ENCODE measurements at regions not wholly inside any gene's neighbourhood (a gene's known extent, or its start where the extent isn't known, plus 50 kb on each side); places are given as distances from the start of the nearest gene placed in this dataset.

DNA sequence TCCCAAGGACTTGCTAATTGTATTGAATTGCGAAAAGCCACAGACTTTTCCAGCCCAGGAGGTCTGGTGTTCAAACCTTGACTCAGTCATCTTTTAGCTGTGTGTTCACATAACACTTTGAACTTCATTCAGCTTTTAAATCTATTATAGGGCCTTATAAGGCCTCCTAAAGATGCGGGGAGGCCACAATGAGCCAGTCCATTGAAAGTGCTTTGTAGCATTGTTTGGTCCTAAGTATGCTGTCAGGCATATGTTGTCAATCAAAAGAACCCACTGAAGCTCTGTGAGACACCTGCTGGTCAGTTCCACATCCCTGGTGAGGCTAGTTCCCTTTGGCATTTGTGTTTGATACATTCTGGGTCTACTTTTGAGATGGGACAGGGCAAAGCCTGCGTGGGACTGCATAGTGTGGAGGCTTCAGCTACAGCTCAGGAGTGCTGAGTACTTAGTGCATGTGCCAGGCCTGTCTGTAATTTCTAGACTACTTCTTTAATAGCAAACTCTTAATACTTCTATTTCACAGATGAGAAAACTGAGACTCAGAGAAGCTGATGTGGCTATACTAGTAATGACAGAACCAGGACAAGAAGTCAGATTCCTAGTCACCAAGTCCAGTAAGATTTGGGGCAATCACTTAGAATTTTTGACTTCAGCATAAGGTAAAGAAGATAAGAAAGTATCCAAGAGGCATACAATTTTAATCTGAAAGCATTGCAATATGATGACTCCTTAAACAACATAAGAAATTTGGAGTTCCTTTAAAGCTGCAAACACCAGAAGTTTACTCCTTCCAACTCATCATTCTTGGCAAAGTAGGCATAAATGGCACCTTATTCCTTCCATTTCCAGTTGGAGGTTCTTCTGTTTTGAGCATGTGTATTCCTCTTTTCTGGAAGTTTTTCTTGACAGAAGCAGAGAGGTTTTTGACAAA, 213.0 kb downstream of the PDCD6IP start:
- peak; percentile 6 for DNase-seq (ENCODE audit: low spot score)

DNA sequence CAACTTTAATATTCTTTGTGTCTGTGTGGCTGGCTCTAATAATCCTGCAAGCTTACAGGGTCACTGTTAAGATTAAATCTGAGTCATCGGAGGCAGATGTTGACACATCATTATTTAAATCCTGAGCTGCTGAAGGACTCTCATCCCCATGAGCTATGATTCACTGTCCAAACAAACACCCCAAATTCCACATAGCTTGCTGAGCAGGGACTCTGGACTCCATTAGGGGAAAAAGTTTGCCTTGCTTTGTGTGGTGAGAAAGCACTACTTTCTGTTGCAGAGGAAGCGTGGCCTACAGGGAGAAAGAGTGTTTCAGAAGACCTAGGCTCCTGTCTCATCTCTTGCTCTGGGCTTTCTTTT, 213.7 kb downstream of the PDCD6IP start:
- peak; percentile 76 for DNase-seq (ENCODE audit: low spot score)

DNA sequence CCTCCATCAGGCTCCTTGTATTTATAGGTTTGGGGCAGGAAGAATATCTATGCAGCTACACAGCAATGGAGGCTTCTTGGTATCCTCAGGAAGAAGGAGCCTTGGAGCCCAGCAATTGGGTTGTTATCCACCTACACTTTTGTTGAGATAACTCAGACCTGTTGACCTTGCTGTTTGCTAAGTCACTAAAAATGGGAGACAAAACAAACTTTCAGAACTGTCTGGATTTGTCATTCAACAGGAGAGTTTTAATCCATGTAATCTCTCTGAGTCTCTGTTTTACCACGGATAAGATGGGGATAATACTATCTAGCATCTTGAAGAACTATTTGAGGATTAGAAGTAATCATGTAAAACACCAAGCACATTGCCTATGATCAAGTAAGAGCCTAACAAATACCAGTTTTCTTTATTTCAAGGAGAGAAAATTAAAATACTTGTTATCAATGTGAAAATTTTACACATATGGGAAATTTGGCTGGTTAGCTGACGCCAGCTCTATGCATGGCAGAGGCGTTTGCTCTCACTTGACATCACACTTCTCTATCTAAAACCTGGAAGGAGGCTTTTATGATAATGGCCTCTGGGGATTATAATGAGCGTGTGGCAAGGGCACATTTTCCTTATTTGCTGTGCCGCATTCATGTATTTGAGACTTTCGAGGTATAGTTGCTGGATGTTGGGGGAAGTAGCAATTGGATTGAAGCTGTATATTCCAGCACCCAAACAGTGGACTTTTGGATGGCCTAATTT, 215.6 kb downstream of the PDCD6IP start:
- DNase-seq (ENCODE audit: low spot score), result no peak

DNA sequence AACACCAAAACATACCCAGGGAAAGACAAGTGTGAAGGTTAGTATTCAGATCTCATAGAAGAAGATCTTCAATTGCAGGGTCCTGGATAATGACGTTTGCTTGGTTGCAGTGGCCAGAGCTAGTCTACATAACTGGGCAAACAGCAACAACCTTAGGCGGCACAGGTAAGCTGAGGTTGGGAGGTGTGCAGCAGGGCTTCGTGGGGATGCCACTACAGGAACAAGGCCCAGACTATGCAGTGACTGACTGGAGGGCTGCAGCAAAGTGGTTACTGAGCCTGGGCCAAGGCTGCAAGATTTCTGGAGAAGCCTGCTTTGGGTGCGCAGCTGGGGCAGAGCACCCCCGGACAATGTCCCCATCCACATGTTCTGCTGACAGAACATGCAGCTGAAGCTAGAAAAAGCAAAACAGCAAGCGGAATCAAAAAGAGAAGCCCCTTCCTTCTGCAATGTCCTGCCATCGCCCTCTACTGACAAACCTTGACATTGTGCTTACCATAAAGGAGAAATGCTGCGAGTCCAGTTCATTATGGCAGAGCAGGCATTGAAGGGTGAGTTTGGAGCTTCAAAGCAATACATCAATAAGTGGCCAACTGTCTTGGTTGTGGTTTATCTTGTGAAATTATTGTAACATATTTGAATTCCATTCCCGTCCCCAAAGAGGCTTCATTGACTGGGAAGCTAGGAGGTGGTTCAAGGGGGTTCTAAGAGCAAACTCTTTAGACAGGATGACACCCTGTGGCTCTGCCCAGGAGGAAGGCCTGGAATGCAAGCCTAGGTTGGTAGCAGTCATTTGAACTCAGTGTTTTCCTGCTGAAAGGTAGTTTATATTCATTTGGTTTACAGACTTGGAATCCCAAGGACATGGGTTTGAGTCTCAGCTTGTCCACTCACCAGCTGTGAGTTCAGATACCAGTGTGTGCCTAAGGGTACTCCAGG, 217.0 kb downstream of the PDCD6IP start:
- no peak for DNase-seq (ENCODE audit: low spot score)

DNA sequence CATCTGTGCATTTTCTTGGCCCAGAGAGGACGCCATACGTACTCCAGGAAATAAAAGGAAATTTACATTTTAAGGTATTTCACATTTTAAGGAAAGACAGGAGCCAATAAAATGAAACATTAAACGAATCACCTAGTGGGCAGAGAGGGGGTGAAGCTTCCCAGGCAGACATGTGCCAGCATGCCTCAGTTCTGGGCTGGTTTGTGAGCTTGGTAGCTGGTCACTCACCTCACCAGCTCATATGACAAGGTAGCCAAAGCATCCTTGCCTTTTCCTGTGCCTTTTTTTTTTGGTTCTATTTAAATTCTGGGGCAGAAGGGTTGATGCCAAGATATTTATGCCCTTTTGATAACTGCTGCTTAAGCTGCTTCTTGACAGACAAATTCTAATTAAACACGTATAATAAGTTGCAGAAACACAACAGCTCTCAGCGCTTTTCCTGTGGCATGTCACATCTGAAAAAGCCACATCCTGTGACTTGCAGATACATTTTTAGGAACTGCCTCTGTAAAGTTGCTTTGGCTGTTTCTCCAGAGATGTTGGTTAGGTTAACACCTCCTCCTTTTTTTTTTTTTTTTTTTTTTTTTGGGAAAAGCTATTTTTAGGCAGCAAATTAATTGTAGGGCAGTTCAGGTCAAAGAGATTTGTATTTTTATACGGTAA, 218.6 kb downstream of the PDCD6IP start:
- DNase-seq (ENCODE audit: low spot score), result peak; percentile 4

DNA sequence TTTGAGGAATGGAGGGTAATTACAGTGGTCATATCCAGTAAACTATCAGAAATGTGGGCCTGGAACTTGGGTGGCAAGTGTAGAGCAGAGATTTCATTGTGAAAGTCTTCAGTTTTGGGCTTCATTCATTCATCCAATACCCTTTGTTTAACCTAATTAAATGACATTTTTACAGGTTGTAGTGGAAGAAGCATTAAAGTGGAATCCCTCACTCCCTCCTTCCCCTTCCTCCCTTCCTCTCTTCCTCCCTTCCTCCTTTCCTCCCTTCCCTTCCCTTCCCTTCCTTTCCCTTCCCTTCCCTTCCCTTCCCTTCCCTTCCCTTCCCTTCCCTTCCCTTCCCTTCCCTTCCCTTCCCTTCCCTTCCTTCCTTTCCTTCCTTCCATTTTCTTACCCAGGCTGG, 219.3 kb downstream of the PDCD6IP start:
- no peak for DNase-seq (ENCODE audit: low spot score)

DNA sequence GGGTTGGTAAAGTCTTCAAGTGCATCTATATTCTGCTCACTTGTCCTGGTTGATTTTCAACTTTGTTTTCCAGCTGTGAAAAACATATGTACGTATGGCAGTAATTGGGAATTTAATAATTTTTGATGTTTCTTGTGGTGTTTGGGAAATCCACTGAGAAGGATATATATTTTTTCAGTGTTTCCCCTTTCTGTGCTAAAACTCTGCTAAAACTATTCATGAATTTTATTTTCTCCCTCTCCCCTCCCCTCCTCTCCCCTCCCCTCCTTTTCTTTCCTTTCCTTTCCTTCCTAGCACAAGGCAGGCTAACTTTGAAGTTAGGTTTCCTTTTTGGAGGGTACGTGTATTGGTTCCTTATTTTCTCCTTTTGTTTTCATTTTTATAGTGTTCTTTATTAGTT, 220.7 kb downstream of the PDCD6IP start:
- no peak for DNase-seq (ENCODE audit: low spot score)

DNA sequence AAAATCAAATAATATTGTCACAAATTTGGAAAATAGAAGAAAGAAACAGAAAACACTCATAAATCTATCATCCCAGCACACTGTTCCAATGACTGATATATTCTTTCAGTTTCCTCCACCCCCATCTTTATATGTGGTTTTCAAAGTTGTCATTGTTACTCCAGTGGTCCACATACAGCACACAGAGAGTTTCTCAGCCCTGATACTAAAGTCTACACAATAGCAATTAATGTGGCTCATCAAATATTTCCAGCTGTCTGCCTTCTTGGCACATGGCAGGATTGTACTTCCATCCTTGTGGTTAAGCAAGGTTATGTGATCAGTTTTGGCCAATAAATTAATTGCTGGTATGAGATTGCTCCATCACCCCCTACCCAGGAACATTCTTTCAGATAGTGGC, 221.7 kb downstream of the PDCD6IP start:
- no peak for DNase-seq (ENCODE audit: low spot score)

DNA sequence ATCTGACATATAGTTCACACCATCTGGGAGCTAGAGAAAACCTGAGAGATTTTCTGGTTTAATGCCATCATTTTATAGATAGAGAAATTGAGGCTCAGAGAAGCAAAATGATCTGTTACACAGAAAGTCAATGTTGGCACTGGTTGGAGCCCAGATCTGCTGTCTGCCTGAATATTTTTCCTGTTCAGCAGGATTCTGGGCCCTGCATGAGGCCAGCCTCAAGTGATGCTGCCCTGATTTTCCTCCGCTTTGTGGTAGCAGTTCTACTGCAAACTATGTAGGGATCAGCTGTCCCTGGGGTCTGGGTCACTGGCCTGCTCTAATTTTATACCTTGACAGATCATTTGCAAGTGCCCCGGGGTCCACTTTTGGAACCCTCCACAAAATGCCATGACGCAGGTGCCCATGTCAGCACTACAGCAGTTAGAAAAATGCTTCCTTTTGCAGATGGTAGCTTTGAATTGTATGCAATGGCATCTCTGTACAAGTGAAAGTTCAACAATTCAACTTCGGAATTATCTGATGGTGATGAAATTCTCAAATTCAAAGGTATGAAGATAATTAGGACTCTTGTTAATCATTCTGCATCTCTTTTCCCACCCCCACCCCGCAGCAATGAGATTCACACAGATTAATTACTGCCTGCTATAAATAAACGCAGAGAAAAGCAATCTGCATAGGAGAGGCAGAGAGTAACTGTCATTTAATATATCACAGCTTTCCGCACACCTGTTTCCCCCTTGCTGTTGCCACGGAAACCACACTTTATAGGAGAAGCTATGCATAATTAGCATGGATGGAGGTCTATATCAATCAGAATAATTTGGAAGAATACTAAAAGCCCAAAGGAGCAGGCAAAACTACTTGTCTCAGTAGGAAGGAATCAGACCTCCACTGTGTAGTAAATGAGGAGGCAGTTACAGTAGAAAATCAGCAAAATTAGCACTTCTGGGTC, 222.6 kb downstream of the PDCD6IP start:
- no peak for DNase-seq (ENCODE audit: low spot score)

DNA sequence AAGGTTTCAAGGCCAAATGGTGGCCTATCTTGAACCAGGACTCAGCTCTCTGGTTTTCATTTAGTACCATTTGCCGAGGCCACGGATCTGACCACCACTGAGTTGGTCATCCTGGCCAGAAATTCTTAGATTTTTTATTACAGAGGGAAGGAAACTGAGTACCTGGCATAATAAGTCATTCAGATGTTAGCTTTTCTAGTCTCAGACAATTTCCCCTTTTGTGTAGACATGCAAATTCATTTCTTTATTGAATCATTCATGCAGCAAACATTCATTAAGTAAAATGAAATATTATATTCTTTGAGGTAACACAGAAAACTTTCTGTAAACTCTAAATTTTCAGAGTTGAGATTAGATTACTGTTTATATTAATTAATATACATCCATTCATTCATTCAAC, 223.7 kb downstream of the PDCD6IP start:
- DNase-seq (ENCODE audit: low spot score), result no peak

DNA sequence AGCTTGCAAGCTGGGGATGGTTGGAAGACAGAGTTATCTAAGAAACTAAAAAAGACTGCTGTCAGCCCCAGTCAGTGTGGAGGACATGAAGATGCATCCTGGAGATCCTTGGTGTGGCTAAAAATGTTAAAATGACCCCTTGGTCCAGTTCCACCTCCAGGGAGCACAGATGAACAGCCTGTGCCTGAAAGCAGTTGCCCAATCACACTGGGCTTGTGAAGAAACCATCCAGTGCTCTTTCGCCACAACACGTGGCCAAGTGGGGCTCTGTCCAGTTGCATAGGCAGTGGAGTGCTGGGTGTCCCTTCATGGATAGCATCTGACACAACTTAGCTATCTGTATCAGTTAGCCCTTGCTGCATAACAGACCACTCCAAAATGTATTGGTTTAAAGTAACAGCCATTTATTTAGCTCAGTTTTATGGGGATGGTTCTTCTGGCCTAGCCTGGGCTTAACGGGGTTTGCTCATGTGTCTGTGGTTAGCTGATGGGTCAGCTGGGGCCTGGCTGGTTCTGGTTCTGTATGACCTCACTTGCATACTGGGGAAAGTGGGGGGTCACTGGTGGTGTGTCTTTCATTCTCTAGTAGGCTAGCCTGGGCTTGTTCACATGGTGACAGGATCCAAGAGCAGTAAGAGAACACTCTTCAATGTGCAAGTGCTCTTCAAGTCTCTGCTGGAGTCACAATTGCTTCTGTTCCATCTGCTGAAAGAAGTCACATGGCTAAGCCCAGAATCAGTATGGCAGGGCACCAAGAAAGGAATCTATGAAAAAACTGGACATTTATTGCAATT, 226.2 kb downstream of the PDCD6IP start:
- no peak for DNase-seq (ENCODE audit: low spot score)

DNA sequence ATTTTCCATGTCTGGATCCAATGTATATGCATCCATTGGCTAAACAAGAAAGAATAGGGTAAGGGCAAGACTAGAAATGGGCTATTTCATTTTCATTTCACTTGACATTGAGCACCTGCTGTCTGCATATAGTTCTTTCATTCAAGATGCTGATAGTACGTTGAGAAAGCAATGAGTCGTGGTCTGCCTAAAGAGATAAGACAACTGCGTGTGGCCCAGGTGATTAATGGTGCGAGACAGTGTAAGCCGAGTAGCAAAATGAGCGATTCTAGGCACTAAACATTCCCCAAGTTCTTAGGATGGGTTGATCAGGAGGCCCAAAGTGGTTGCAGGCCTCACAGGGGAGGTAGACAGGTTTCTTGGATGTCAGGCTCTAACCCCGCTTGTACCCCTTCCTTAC, 235.4 kb downstream of the PDCD6IP start:
- DNase-seq (ENCODE audit: low spot score), result no peak

DNA sequence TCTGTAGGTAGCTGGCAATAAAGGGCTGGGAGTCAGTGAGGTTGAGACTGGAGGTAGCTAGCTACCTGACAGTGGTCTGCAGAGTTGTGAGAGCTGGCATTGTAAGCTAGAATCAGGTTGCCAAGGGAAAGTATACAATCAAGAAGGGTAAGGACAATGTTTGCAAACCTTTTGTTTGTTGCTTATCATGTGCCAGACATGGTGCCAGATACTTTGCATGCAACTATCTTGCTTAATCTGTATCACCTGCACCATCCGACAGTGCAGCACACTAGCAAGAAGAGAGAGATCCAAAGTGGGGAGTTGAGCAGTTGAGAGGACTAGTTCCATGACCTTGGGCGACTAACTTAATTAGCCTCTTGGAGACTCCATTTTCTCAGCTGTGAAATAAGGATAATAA, 236.4 kb downstream of the PDCD6IP start:
- no peak for DNase-seq (ENCODE audit: low spot score)

DNA sequence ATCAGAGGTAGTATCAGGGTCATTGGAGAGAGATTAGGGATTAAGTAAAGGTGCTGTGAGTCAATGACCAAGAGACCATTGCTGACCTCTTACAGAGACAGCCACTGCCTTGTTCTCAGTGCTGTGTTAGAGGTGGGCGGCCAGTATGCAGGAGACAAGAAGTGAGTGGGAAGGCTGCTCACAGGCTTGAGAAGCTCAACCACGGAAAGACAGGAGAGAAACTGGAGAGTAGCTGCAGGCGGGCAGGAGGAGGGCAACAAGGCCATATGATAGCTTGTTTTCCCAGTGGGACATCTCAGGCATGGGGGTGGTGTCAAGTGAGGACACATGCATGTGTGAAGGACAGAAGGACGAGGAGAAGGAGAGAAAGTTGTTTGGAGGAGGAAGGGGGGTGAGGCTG, 237.3 kb downstream of the PDCD6IP start:
- DNase-seq (ENCODE audit: low spot score), result no peak

DNA sequence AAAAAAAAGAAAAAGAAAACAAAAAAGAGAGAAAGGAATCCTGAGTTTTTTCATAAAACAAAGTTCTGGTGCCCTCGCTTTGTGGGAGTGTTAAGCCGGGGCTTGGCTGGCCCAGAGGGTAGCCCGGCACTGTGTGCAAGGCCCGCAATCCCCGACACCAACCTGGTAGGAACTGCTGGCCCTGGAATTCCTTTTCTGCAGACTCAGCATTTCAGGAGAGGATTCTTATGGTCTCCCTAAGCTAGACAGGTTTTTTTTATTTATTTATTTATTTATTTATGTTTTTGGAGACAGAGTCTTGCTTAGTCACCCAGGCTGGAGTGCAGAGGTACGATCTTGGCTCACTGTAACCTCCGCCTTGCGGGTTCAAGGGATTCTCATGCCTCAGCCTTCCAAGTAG, 238.8 kb downstream of the PDCD6IP start:
- DNase-seq (ENCODE audit: low spot score), result no peak

DNA sequence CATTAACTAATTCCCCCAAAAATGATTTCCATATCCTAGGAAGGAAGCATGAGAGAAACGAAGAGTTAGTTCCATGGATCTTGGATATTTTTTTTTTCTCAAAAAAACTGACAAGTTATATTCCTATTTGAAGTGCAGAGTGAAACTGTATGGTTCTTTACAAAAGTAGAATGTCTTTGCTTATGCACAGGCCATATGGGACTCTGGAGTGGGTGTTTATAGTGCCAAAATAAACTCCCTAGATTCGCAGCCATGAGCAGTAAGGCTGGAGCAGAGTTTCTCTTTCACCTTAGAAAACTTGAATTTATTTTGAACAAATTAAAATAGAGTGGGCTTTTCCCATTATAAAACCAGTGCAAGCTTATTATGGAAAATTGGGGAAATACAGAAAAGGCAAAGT, 239.7 kb downstream of the PDCD6IP start:
- no peak for DNase-seq (ENCODE audit: low spot score)

DNA sequence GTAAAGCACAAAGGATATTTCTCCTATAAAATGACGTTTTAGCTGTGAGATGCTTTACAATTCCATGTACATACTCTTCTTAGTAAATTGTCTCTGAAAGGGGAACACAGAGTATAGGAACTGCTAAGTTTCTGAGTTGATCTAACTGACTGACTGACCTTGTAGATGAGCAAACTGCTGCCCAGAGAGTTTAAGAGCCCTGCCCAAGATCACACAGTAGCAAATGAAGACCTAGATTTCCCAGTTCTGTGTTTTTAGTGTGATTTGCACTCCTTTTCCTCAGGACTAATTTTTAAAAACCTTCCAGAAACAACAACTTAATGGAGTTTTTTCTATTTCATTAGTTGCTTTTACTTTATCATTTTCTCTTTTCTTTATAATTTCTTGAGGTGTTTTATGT, 247.7 kb downstream of the PDCD6IP start:
- DNase-seq (ENCODE audit: low spot score), result no peak

DNA sequence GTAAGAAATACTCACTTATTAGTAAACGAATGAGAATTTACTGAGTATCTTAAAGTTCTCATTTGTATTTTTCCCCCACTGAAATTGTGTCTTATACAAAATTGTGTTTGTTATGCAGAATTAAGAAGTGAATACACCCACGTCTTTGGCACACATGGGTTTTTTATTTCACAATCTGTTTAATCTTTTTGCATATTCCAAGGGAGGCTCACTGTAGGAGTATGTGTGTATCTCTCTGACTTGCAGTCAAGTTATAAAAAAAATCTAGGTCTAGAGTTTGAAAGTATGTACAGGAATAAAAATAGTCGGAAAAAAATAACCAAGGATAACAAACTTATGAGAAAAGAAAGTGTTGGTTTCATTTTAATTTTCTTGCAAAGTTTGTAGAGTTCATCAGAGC, 255.2 kb downstream of the PDCD6IP start:
- DNase-seq (ENCODE audit: low spot score), result no peak

DNA sequence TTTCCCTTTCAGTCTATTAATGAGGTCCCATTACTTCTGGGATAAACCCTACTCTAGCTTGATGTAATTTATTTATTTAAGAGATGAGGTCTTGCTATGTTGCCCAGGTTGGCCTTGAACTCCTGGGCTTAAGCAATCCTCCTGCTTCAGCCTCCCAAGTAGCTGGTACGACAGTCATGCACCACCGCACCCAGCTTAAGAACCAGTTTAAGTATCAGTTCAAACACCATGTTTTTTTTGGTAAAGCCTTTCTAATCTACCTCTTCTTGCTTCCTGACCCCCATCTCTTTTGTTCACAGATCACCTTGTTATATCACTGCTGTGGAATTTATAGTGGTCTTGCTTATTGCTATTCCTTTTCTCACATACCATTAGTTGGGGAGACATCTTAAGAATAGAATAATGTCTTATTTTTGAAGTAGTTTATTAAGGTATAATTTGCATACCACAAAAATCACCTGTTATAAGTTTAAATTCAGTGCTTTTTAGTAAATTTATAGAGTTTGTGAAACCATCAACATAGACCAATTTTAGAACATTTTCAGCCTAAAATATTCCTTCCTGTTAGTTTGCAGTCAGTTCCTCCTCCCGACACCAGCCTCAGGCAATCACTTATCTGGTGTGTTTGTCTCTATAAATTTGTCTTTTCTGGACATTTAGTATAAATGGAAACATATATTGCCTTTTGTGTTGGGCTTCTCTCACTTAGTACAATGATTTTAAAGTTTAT, 257.9 kb downstream of the PDCD6IP start:
- no peak for DNase-seq (ENCODE audit: low spot score)

Measured in H4 (cell line).